ENCODE measurements at regions not wholly inside any gene's neighbourhood (a gene's known extent, or its start where the extent isn't known, plus 50 kb on each side); places are given as distances from the start of the nearest gene placed in this dataset.

DNA sequence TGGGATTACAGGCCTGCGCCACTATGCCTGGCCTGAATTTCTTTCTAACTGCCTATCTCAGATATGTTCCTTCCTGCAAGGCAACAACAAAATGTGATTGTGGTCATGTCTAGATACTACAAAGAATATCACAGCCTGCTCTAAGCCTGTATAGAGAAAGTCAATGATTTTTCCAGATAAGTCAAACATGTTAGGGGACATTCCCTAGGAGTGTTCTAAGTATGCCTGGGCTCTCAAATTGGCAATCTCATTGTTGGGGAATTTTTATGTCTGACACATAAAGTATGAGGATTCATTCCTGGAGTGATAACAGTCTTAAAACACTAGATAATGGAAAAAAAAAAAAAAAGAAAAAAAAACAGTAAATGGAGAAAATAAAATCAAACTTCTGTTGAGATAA lies 406.1 kb downstream of the GATA3 start:
- TF ChIP-seq CTCF (IDR thresholded peaks at IDR 0.05; ENCODE audit: low read depth, low read length, missing input control), result no peak
- TF ChIP-seq, protein P1, sequence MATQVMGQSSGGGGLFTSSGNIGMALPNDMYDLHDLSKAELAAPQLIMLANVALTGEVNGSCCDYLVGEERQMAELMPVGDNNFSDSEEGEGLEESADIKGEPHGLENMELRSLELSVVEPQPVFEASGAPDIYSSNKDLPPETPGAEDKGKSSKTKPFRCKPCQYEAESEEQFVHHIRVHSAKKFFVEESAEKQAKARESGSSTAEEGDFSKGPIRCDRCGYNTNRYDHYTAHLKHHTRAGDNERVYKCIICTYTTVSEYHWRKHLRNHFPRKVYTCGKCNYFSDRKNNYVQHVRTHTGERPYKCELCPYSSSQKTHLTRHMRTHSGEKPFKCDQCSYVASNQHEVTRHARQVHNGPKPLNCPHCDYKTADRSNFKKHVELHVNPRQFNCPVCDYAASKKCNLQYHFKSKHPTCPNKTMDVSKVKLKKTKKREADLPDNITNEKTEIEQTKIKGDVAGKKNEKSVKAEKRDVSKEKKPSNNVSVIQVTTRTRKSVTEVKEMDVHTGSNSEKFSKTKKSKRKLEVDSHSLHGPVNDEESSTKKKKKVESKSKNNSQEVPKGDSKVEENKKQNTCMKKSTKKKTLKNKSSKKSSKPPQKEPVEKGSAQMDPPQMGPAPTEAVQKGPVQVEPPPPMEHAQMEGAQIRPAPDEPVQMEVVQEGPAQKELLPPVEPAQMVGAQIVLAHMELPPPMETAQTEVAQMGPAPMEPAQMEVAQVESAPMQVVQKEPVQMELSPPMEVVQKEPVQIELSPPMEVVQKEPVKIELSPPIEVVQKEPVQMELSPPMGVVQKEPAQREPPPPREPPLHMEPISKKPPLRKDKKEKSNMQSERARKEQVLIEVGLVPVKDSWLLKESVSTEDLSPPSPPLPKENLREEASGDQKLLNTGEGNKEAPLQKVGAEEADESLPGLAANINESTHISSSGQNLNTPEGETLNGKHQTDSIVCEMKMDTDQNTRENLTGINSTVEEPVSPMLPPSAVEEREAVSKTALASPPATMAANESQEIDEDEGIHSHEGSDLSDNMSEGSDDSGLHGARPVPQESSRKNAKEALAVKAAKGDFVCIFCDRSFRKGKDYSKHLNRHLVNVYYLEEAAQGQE (IDR thresholded peaks at IDR 0.05), result no peak
- no peak for TF ChIP-seq EGR1 (IDR thresholded peaks at IDR 0.05; ENCODE audit: low read depth in 2 of 2)
- TF ChIP-seq, protein P2, sequence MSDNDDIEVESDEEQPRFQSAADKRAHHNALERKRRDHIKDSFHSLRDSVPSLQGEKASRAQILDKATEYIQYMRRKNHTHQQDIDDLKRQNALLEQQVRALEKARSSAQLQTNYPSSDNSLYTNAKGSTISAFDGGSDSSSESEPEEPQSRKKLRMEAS (IDR thresholded peaks at IDR 0.05), result no peak
- TF ChIP-seq JUND (IDR thresholded peaks at IDR 0.05), result no peak
- TF ChIP-seq GABPA (IDR thresholded peaks at IDR 0.05 in 1 of 2, conservative IDR thresholded peaks at IDR 0.05 in 1 of 2), result no peak
